Endothelial cell of umbilical vein (primary cell): ENCODE measurements at regions not wholly inside any gene's neighbourhood (a gene's known extent, or its start where the extent isn't known, plus 50 kb on each side); places are given as distances from the start of the nearest gene placed in this dataset.

Source experiments
- BruUV-seq: library from RNA; stranded (reverse); fragments of 400-500 nt; replicated peaks from 2 replicates; lab custom pipeline; 2021; lab: Mats Ljungman, UMichigan
- CTCF ChIA-PET: fragments of 300-600, 350-600 bp; sonication (Branson Sonifier 250); formaldehyde crosslinking; loops from one replicate; lab custom pipeline; 2021; ENCODE audit warnings: antibody characterized with exemption, inconsistent platforms; lab: Charles Lee
- POLR2A ChIA-PET: fragments of 300-600, 350-600 bp; sonication (Branson Sonifier 250); formaldehyde crosslinking; loops from one replicate; lab custom pipeline; 2021; ENCODE audit warnings: antibody characterized with exemption, inconsistent platforms; lab: Charles Lee
- DNase-seq: peaks from one replicate; pipeline ENCODE4 v3.0.0-alpha.2; 2011; ENCODE audit warnings: low read depth, low spot score
- FAIRE-seq: peaks from 2 replicates; lab custom pipeline; 2011; peaks lifted over from hg19 to GRCh38; lab: Jason Lieb, UNC
- H2AFZ ChIP-seq: 2 replicates; pipeline ENCODE4 v1.6.0; 2012; ENCODE audit warnings: low read depth, low read length, control low read depth, inconsistent platforms
- H3K27ac ChIP-seq: 2 replicates; pipeline ENCODE4 v1.5.1; 2011; ENCODE audit warnings: low read depth, mild to moderate bottlenecking, control low read depth, low read length, moderate library complexity; ENCODE audit not compliant: insufficient read depth
- H3K27me3 ChIP-seq, 2 experiments: 2 replicates each; pipeline versions ENCODE4 v1.6.0 to v1.6.1; 2011; ENCODE audit warnings: low read length in 2 of 2, mixed read lengths in 1 of 2; ENCODE audit not compliant: control insufficient read depth in 2 of 2, insufficient read depth in 2 of 2
- H3K36me3 ChIP-seq, 2 experiments: 2 replicates in 1 of 2; 3 replicates in 1 of 2; pipeline ENCODE4 v1.5.1; 2011; ENCODE audit warnings: low read length in 2 of 2, mild to moderate bottlenecking in 1 of 2, moderate library complexity in 1 of 2; ENCODE audit not compliant: control insufficient read depth in 2 of 2, insufficient read depth in 2 of 2; ENCODE audit errors: extremely low read depth in 1 of 2
- H3K4me1 ChIP-seq: 3 replicates; pipeline ENCODE4 v1.5.1; 2011; ENCODE audit warnings: mild to moderate bottlenecking, low read length; ENCODE audit not compliant: control insufficient read depth, insufficient read depth; ENCODE audit errors: extremely low read depth
- H3K4me2 ChIP-seq: 2 replicates; pipeline ENCODE4 v1.6.1; 2011; ENCODE audit warnings: low read length, control low read depth, mixed read lengths; ENCODE audit not compliant: insufficient read depth
- H3K4me3 ChIP-seq, 3 experiments: fragments of 200-600 bp in 1 of 3; sonication (generic), shearing (Covaris generic) in 1 of 3; replicated peaks in 1 of 3; 2 replicates each; pipeline ENCODE4 v1.5.1; 2011 to 2016; ENCODE audit warnings: control low read depth in 3 of 3, low read length in 3 of 3, mild to moderate bottlenecking in 2 of 3, inconsistent platforms in 1 of 3, low read depth in 1 of 3, moderate library complexity in 1 of 3; ENCODE audit not compliant: insufficient read depth in 1 of 3
- H3K79me2 ChIP-seq: 2 replicates; pipeline ENCODE4 v1.6.0; 2012; ENCODE audit warnings: low read length, inconsistent platforms; ENCODE audit not compliant: control insufficient read depth, insufficient read depth
- H3K9ac ChIP-seq: replicated peaks from 2 replicates; pipeline ENCODE3; 2011; ENCODE audit warnings: low read length, control low read depth; ENCODE audit not compliant: insufficient read depth; ENCODE audit errors: extremely low read depth
- H3K9me1 ChIP-seq: replicated peaks from 3 replicates; pipeline ENCODE4 v1.6.0; 2011; ENCODE audit warnings: mild to moderate bottlenecking, low read length; ENCODE audit not compliant: control insufficient read depth, insufficient read depth; ENCODE audit errors: extremely low read depth
- H3K9me3 ChIP-seq: replicated peaks from 2 replicates; pipeline ENCODE4 v1.5.1; 2012; ENCODE audit warnings: low read length, inconsistent platforms; ENCODE audit not compliant: control insufficient read depth, insufficient read depth
- H4K20me1 ChIP-seq: replicated peaks from 2 replicates; pipeline ENCODE3; 2011; ENCODE audit warnings: mild to moderate bottlenecking, low read length; ENCODE audit not compliant: control insufficient read depth, insufficient read depth; ENCODE audit errors: extremely low read depth
- CTCF ChIP-seq, 2 donors: IDR thresholded peaks; 1 replicate in 1 of 2; 2 replicates in 1 of 2; pipeline ENCODE4 v1.5.1; 2011; ENCODE audit warnings: low read length in 2 of 2, mild to moderate bottlenecking in 2 of 2, moderate library complexity in 2 of 2, control low read depth in 1 of 2, inconsistent platforms in 1 of 2, low read depth in 1 of 2; ENCODE audit not compliant: insufficient read depth in 1 of 2; ENCODE audit errors: extremely low read depth in 1 of 2
- EZH2 ChIP-seq: IDR thresholded peaks from 2 replicates; pipeline ENCODE4 v1.6.1; 2012; ENCODE audit warnings: borderline replicate concordance, low read depth, mild to moderate bottlenecking, moderate library complexity, low read length, inconsistent platforms; ENCODE audit not compliant: severe bottlenecking
- FOS ChIP-seq: IDR thresholded peaks from 2 replicates; pipeline ENCODE4 v1.6.1; 2011; ENCODE audit warnings: mild to moderate bottlenecking, low read length, moderate library complexity, borderline replicate concordance; ENCODE audit not compliant: insufficient read depth
- GATA2 ChIP-seq: IDR thresholded peaks from 2 replicates; pipeline ENCODE4 v1.7.0; 2011; ENCODE audit warnings: low read depth, mild to moderate bottlenecking, moderate library complexity, mixed read lengths, low read length; ENCODE audit not compliant: insufficient read length, insufficient read depth
- JUN ChIP-seq: IDR thresholded peaks from 2 replicates; pipeline ENCODE4 v1.6.1; 2011; ENCODE audit warnings: borderline replicate concordance, low read depth; ENCODE audit not compliant: insufficient read length, insufficient read depth
- MAX ChIP-seq: IDR thresholded peaks from 2 replicates; pipeline ENCODE4 v1.6.1; 2011; ENCODE audit not compliant: insufficient read depth, insufficient read length
- MYC ChIP-seq: IDR thresholded peaks from one replicate; pipeline ENCODE4 v1.6.1; 2011; ENCODE audit warnings: mild to moderate bottlenecking, low read depth, low read length
- POLR2A ChIP-seq: IDR thresholded peaks from 2 replicates; pipeline ENCODE4 v1.6.1; 2012; ENCODE audit warnings: low read depth, mild to moderate bottlenecking, control low read depth, low read length
- POLR2AphosphoS5 ChIP-seq: IDR thresholded peaks from 2 replicates; pipeline ENCODE4 v1.6.1; 2012; ENCODE audit warnings: low read depth, mild to moderate bottlenecking, control low read depth, low read length, moderate library complexity; ENCODE audit not compliant: insufficient read depth
- dilution Hi-C: fragments of 300-500 bp; cut with MboI; formaldehyde crosslinking; loops from one replicate; pipeline ENCODE4 v1.15.0; 2019; ENCODE audit warnings: low sequenced_read_pairs; ENCODE audit not compliant: extremely low pct_ligation_motif_present
- intact Hi-C: fragments of 100-400 bp; cut with micrococcal nuclease; formaldehyde crosslinking; loops from one replicate; pipeline ENCODE4 v1.10.0; 2022

- CTCF ChIA-PET, result interaction anchor here (0.8 kb wide), 1 partner anchor 18 kb away, joined by 3 read pairs; no protein-coding TSS in a partner anchor
- TF ChIP-seq GATA2 (no peak), CTCF (IDR thresholded peaks at IDR 0.05; ENCODE audit: extremely low read depth in 1 of 2, insufficient read depth in 1 of 2, low read depth in 1 of 2, low read length in 2 of 2) (no peak), JUN (no peak), MAX (no peak), FOS (no peak), POLR2A (no peak), MYC (no peak), EZH2 (no peak), POLR2AphosphoS5 (no peak)
- POLR2A ChIA-PET, result no interaction called here
- Histone ChIP-seq H3K9me3 (no peaks in the 10 kb centered on the region), H3K9ac (no peak overlapping the region), H3K27ac (no peak overlapping the region), H3K4me1 (no peaks in the 10 kb centered on the region), H3K27me3 (no peaks in the 10 kb centered on the region), H3K79me2 (no peaks in the 10 kb centered on the region), H2AFZ (no peak overlapping the region), H3K9me1 (no peaks in the 10 kb centered on the region), H4K20me1 (no peaks in the 10 kb centered on the region), H3K4me2 (no peak overlapping the region), H3K4me3 (no peak overlapping the region), H3K36me3 (no peaks in the 10 kb centered on the region)
- BruUV-seq, result no TSS peak
- FAIRE-seq (no peak), DNase-seq (no peak)
- dilution Hi-C loops (no loop called here), intact Hi-C loops (no loop called here)
Observed at GRCh38 chr10:94206176-94206575, 156.6 kb downstream of the NOC3L start.
